HepG2 (cell line): ENCODE measurements at regions not wholly inside any gene's neighbourhood (a gene's known extent, or its start where the extent isn't known, plus 50 kb on each side); places are given as distances from the start of the nearest gene placed in this dataset.

ENCODE experiments used
- ATAC-seq: fragments of 200-7000 bp; cut with Tn5 transposase; 3 replicates; pipeline ENCODE4 v1.9.1; 2020; ENCODE audit warnings: mild to moderate bottlenecking, moderate library complexity
- BruUV-seq: library from RNA; stranded (reverse); fragments of 400-500 nt; replicated peaks from 2 replicates; lab custom pipeline; 2021; lab: Mats Ljungman, UMichigan
- CTCF ChIA-PET: fragments of 300-600 bp; formaldehyde crosslinking; extraction: SDS; loops from one replicate; lab custom pipeline; 2021; ENCODE audit warnings: low total read pairs, inconsistent platforms, low intra/inter-chr PET ratio; lab: Yijun Ruan, JAX
- POLR2A ChIA-PET: fragments of 350-600 bp; sonication (Branson Sonifier 250); formaldehyde crosslinking; loops from one replicate; lab custom pipeline; 2020; ENCODE audit warnings: antibody characterized with exemption, inconsistent platforms; lab: Yijun Ruan, JAX
- DNase-seq: peaks from one replicate; pipeline ENCODE4 v3.0.0-alpha.2; 2015; ENCODE audit warnings: low spot score
- FAIRE-seq: peaks from 3 replicates; lab custom pipeline; 2011; peaks lifted over from hg19 to GRCh38; lab: Jason Lieb, UNC
- H2AFZ ChIP-seq: one replicate; pipeline ENCODE4 v1.6.1; 2011; ENCODE audit warnings: low read length, inconsistent platforms
- H3K27ac ChIP-seq: fragments of 300-600 bp; 3 replicates; pipeline ENCODE4 v1.8.0; 2011; ENCODE audit warnings: mixed run types, mild to moderate bottlenecking, mixed read lengths, low read length, inconsistent platforms; ENCODE audit not compliant: insufficient read depth; ENCODE audit errors: extremely low read length
- H3K27me3 ChIP-seq, 2 experiments: fragments of 200-600 bp in 1 of 2; 2 replicates in 1 of 2; 3 replicates in 1 of 2; pipeline versions ENCODE4 v1.6.0 to v1.8.0; 2011; ENCODE audit warnings: low read length in 2 of 2, mild to moderate bottlenecking in 2 of 2, moderate library complexity in 2 of 2, inconsistent platforms in 1 of 2; ENCODE audit not compliant: insufficient read depth in 2 of 2, control insufficient read depth in 1 of 2
- H3K36me3 ChIP-seq, 2 experiments: fragments of 200-600 bp in 1 of 2; replicated peaks in 1 of 2; 2 replicates in 1 of 2; 3 replicates in 1 of 2; pipeline versions ENCODE4 v1.5.1 to v1.8.0; 2011; ENCODE audit warnings: low read length in 2 of 2, inconsistent platforms in 1 of 2; ENCODE audit not compliant: insufficient read depth in 2 of 2, control insufficient read depth in 1 of 2
- H3K4me1 ChIP-seq: 2 replicates; pipeline ENCODE4 v1.5.1; 2012; ENCODE audit warnings: low read length, inconsistent platforms; ENCODE audit not compliant: insufficient read depth
- H3K4me2 ChIP-seq: 2 replicates; pipeline ENCODE4 v1.6.0; 2011; ENCODE audit warnings: low read depth, low read length, inconsistent platforms
- H3K4me3 ChIP-seq, 3 experiments: fragments of 200-600 bp in 1 of 3; sonication (generic), shearing (Covaris generic) in 1 of 3; replicated peaks in 1 of 3; 2 replicates each; pipeline ENCODE4 v1.5.1; 2011 to 2016; ENCODE audit warnings: low read length in 3 of 3, inconsistent platforms in 2 of 3, low read depth in 2 of 3, mild to moderate bottlenecking in 2 of 3, control low read depth in 1 of 3, mixed read lengths in 1 of 3; ENCODE audit not compliant: insufficient read depth in 1 of 3
- H3K79me2 ChIP-seq: one replicate; pipeline ENCODE4 v1.6.1; 2011; ENCODE audit warnings: low read length, inconsistent platforms; ENCODE audit not compliant: insufficient read depth
- H3K9ac ChIP-seq: 2 replicates; pipeline ENCODE4 v1.6.0; 2011; ENCODE audit warnings: mild to moderate bottlenecking, low read depth, low read length, inconsistent platforms; ENCODE audit not compliant: insufficient read depth
- H3K9me3 ChIP-seq: 2 replicates; pipeline ENCODE4 v1.5.1; 2012; ENCODE audit warnings: mild to moderate bottlenecking, low read length
- H4K20me1 ChIP-seq: 2 replicates; pipeline ENCODE4 v1.6.0; 2011; ENCODE audit warnings: inconsistent platforms, mild to moderate bottlenecking, low read length, moderate library complexity; ENCODE audit not compliant: insufficient read depth
- MED13 ChIP-seq: sonication (generic); formaldehyde crosslinking; IDR thresholded peaks from 2 replicates; pipeline ENCODE4 v1.5.0; 2020; ENCODE audit warnings: missing genetic modification reagents
- MIER2 ChIP-seq: IDR thresholded peaks from 2 replicates; pipeline ENCODE4 v1.6.1; 2016; ENCODE audit warnings: missing biosample characterization, missing genetic modification reagents
- MXD4 ChIP-seq: IDR thresholded peaks from 2 replicates; pipeline ENCODE4 v1.6.1; 2016; ENCODE audit warnings: mild to moderate bottlenecking, missing biosample characterization, missing genetic modification reagents
- PAX8 ChIP-seq: sonication (generic); formaldehyde crosslinking; IDR thresholded peaks from 2 replicates; pipeline ENCODE4 v1.8.0; 2022; ENCODE audit warnings: mild to moderate bottlenecking, missing genetic modification reagents, borderline replicate concordance
- SKI ChIP-seq: fragments of 450-650 bp; IDR thresholded peaks from one replicate; pipeline ENCODE4 v1.6.1; 2018; ENCODE audit warnings: mild to moderate bottlenecking; ENCODE audit not compliant: partially characterized antibody
- SMARCC2 ChIP-seq: fragments of 450-650 bp; IDR thresholded peaks from 2 replicates; pipeline ENCODE4 v1.6.1; 2017; ENCODE audit warnings: antibody characterized with exemption, mild to moderate bottlenecking
- TOPORS ChIP-seq: sonication (generic); formaldehyde crosslinking; IDR thresholded peaks from 2 replicates; pipeline ENCODE4 v1.8.0; 2023; ENCODE audit warnings: mild to moderate bottlenecking, missing genetic modification reagents
- ZNF335 ChIP-seq: sonication (generic); formaldehyde crosslinking; IDR thresholded peaks from 2 replicates; pipeline ENCODE4 v1.4.0; 2020; ENCODE audit warnings: missing genetic modification reagents
- ZNF44 ChIP-seq: sonication (generic); formaldehyde crosslinking; IDR thresholded peaks from 2 replicates; pipeline ENCODE4 v1.5.1; 2020; ENCODE audit warnings: mild to moderate bottlenecking, missing genetic modification reagents
- ZNF572 ChIP-seq: sonication (generic); formaldehyde crosslinking; IDR thresholded peaks from 2 replicates; pipeline ENCODE4 v1.5.1; 2020; ENCODE audit warnings: mild to moderate bottlenecking, missing genetic modification reagents
- WGBS: methylation state at CpG from one replicate; pipeline ENCODE4 v1.1.6; 2017; ENCODE audit warnings: low lambda C conversion rate; 5-methylcytosine and 5-hydroxymethylcytosine counted together
- in situ Hi-C: cut with HindIII; loops from 2 replicates; pipeline ENCODE4 v1.10.0; 2017; ENCODE audit warnings: low pct_unique_long_range_greater_than_20kb; ENCODE audit not compliant: extremely low pct_ligation_motif_present
- intact Hi-C: fragments of 100-400 bp; cut with micrococcal nuclease; formaldehyde crosslinking; loops from one replicate; pipeline ENCODE4 v1.10.0; 2022; ENCODE audit not compliant: unreplicated experiment
- TF ChIP-seq, protein P1 (sequence below): sonication (generic); formaldehyde crosslinking; IDR thresholded peaks from 2 replicates; pipeline ENCODE4 v1.4.0; 2020; ENCODE audit warnings: missing genetic modification reagents, low read depth, mild to moderate bottlenecking, borderline replicate concordance
- TF ChIP-seq, protein P2 (sequence below): sonication (generic); formaldehyde crosslinking; IDR thresholded peaks from 2 replicates; pipeline ENCODE4 v1.5.0; 2020; ENCODE audit warnings: missing genetic modification reagents
- TF ChIP-seq, protein P3 (sequence below): IDR thresholded peaks from 2 replicates; pipeline ENCODE4 v1.6.1; 2012; ENCODE audit warnings: low read depth, low read length, improper control_type of control experiment
- TF ChIP-seq, protein P4 (sequence below), 2 experiments: fragments of 450-650 bp in 1 of 2; sonication (generic) in 1 of 2; formaldehyde crosslinking in 1 of 2; IDR thresholded peaks; 2 replicates each; pipeline versions ENCODE4 v1.6.1 to v1.8.0; 2016 to 2022; ENCODE audit warnings: antibody characterized with exemption in 1 of 2, mild to moderate bottlenecking in 1 of 2, missing genetic modification reagents in 1 of 2

DNA sequence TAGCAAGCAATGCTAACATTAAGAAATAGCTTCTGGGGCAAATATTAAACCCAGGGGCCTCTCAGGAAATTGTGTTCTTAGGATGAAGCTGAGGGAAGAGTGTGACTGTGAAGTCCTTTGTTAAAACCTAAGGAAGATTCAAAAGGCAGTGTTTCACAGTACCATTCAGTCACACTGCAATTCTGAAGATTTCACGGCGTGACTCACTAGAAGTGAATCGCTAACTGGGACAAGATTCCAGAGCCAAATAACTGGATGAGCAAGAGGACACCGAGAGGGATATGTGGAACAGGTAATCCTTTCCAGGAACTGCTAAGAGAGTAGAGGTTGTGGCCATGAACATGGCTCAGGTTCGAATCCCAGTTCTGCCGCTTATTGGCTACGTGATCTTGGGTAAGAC lies 61.8 kb upstream of the SMAD3 start:
- no peaks in the 10 kb centered on the region for H3K9me3 ChIP-seq
- ATAC-seq = no peak
- no peak for DNase-seq
- no peaks in the 10 kb centered on the region for H3K36me3 ChIP-seq
- no peaks in the 10 kb centered on the region for H3K79me2 ChIP-seq
- no TSS peak for BruUV-seq
- FAIRE-seq = no peak
- H2AFZ ChIP-seq = no peak overlapping the region
- no peak overlapping the region for H3K4me2 ChIP-seq
- H3K27me3 ChIP-seq = no peaks in the 10 kb centered on the region
- H3K9ac ChIP-seq = no peak overlapping the region
- H3K4me3 ChIP-seq = no peak overlapping the region
- H3K4me1 ChIP-seq = peaks cover 5% of the 10 kb centered on the region; the same call in 1 of the 2 replicates
- ChIA-PET CTCF (no interaction called here), POLR2A (interaction anchor here (1.4 kb wide), 1 partner anchor 60 kb away, joined by 3 read pairs; no protein-coding TSS in a partner anchor)
- in situ Hi-C loops = no loop called here
- H3K27ac ChIP-seq = no peak overlapping the region
- 84% methylated on average over 7 of the region's 7 CpGs for WGBS
- intact Hi-C loops = no loop called here
- H4K20me1 ChIP-seq = no peaks in the 10 kb centered on the region
- TF ChIP-seq, protein P1, sequence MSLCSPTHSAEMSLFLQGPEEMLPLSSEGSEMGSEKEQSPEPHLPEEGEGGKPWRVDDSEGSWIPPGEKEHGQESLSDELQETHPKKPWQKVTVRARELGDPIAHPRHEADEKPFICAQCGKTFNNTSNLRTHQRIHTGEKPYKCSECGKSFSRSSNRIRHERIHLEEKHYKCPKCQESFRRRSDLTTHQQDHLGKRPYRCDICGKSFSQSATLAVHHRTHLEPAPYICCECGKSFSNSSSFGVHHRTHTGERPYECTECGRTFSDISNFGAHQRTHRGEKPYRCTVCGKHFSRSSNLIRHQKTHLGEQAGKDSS = no peak
- TF ChIP-seq ZNF44 (CRISPR knock-in tag) (no peak), MED13 (CRISPR knock-in tag) (no peak), MXD4 (no peak), SKI (no peak), ZNF335 (CRISPR knock-in tag) (no peak), ZNF572 (CRISPR knock-in tag) (no peak), SMARCC2 (no peak), MIER2 (CRISPR knock-in tag) (no peak), TOPORS (CRISPR knock-in tag) (no peak), PAX8 (CRISPR knock-in tag) (no peak)
- TF ChIP-seq, protein P2, sequence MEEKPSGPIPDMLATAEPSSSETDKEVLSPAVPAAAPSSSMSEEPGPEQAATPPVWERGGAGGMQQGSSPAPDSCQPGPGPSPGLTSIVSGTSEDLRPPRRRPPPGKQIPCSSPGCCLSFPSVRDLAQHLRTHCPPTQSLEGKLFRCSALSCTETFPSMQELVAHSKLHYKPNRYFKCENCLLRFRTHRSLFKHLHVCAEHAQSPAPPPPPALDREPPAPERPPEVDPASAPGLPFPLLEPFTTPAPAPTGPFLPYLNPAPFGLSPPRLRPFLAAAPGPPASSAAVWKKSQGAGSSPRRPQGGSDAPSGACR (CRISPR knock-in tag) = no peak
- TF ChIP-seq, protein P3, sequence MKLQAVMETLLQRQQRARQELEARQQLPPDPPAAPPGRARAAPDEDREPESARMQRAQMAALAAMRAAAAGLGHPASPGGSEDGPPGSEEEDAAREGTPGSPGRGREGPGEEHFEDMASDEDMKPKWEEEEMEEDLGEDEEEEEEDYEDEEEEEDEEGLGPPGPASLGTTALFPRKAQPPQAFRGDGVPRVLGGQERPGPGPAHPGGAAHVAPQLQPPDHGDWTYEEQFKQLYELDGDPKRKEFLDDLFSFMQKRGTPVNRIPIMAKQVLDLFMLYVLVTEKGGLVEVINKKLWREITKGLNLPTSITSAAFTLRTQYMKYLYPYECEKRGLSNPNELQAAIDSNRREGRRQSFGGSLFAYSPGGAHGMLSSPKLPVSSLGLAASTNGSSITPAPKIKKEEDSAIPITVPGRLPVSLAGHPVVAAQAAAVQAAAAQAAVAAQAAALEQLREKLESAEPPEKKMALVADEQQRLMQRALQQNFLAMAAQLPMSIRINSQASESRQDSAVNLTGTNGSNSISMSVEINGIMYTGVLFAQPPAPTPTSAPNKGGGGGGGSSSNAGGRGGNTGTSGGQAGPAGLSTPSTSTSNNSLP = no peak
- TF ChIP-seq, protein P4, sequence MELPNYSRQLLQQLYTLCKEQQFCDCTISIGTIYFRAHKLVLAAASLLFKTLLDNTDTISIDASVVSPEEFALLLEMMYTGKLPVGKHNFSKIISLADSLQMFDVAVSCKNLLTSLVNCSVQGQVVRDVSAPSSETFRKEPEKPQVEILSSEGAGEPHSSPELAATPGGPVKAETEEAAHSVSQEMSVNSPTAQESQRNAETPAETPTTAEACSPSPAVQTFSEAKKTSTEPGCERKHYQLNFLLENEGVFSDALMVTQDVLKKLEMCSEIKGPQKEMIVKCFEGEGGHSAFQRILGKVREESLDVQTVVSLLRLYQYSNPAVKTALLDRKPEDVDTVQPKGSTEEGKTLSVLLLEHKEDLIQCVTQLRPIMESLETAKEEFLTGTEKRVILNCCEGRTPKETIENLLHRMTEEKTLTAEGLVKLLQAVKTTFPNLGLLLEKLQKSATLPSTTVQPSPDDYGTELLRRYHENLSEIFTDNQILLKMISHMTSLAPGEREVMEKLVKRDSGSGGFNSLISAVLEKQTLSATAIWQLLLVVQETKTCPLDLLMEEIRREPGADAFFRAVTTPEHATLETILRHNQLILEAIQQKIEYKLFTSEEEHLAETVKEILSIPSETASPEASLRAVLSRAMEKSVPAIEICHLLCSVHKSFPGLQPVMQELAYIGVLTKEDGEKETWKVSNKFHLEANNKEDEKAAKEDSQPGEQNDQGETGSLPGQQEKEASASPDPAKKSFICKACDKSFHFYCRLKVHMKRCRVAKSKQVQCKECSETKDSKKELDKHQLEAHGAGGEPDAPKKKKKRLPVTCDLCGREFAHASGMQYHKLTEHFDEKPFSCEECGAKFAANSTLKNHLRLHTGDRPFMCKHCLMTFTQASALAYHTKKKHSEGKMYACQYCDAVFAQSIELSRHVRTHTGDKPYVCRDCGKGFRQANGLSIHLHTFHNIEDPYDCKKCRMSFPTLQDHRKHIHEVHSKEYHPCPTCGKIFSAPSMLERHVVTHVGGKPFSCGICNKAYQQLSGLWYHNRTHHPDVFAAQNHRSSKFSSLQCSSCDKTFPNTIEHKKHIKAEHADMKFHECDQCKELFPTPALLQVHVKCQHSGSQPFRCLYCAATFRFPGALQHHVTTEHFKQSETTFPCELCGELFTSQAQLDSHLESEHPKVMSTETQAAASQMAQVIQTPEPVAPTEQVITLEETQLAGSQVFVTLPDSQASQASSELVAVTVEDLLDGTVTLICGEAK (IDR thresholded peaks at IDR 0.05) = no peak
- TF ChIP-seq, protein P4 (CRISPR knock-in tag; IDR thresholded peaks at IDR 0.05) = no peak
